Mesenchymal stem cell (in vitro differentiated cells and primary cell): ENCODE measurements at regions not wholly inside any gene's neighbourhood (a gene's known extent, or its start where the extent isn't known, plus 50 kb on each side); places are given as distances from the start of the nearest gene placed in this dataset.

Experiments
- DNase-seq: peaks from one replicate; pipeline ENCODE4 v3.0.0-alpha.2; 2013
- H2AFZ ChIP-seq: one replicate; pipeline ENCODE4 v1.6.1; 2013; ENCODE audit warnings: low read depth, mild to moderate bottlenecking, control low read depth, inconsistent platforms, low read length, moderate library complexity
- H2AK5ac ChIP-seq: 2 replicates; pipeline ENCODE4 v1.6.1; 2013; ENCODE audit warnings: low read length, moderate library complexity, mild to moderate bottlenecking, inconsistent platforms; ENCODE audit not compliant: severe bottlenecking
- H2BK120ac ChIP-seq: one replicate; pipeline ENCODE4 v1.6.1; 2013; ENCODE audit warnings: low read depth, mild to moderate bottlenecking, inconsistent platforms, low read length, moderate library complexity
- H2BK12ac ChIP-seq, 2 experiments: one replicate each; pipeline ENCODE4 v1.6.1; 2013; ENCODE audit warnings: inconsistent platforms in 2 of 2, low read length in 2 of 2, mild to moderate bottlenecking in 2 of 2, moderate library complexity in 2 of 2, control low read depth in 1 of 2
- H2BK15ac ChIP-seq: one replicate; pipeline ENCODE4 v1.6.1; 2013; ENCODE audit warnings: mild to moderate bottlenecking, low read depth, inconsistent platforms; ENCODE audit not compliant: poor library complexity, severe bottlenecking
- H2BK5ac ChIP-seq: 2 replicates; pipeline ENCODE4 v1.6.1; 2013; ENCODE audit warnings: low read depth, mild to moderate bottlenecking, low read length, control low read depth, inconsistent platforms; ENCODE audit not compliant: poor library complexity, severe bottlenecking
- H3K14ac ChIP-seq, 2 experiments: one replicate each; pipeline ENCODE4 v1.6.1; 2013; ENCODE audit warnings: inconsistent platforms in 2 of 2, low read length in 2 of 2, control low read depth in 1 of 2, mild to moderate bottlenecking in 1 of 2, moderate library complexity in 1 of 2
- H3K18ac ChIP-seq, 2 experiments: one replicate each; pipeline ENCODE4 v1.6.1; 2013; ENCODE audit warnings: inconsistent platforms in 2 of 2, low read length in 2 of 2, control low read depth in 1 of 2, low read depth in 1 of 2, mild to moderate bottlenecking in 1 of 2
- H3K23ac ChIP-seq, 2 experiments: one replicate each; pipeline ENCODE4 v1.6.1; 2013; ENCODE audit warnings: inconsistent platforms in 2 of 2, low read length in 2 of 2, mild to moderate bottlenecking in 2 of 2, moderate library complexity in 2 of 2, control low read depth in 1 of 2
- H3K27ac ChIP-seq: 2 replicates; pipeline ENCODE4 v1.5.1; 2013; ENCODE audit warnings: mild to moderate bottlenecking, moderate library complexity, low read length, control low read depth, inconsistent platforms; ENCODE audit not compliant: poor library complexity, severe bottlenecking
- H3K27me3 ChIP-seq, 2 experiments: 2 replicates each; pipeline versions ENCODE4 v1.6.1 to v1.7.0; 2013; ENCODE audit warnings: low read length in 2 of 2, mild to moderate bottlenecking in 2 of 2, moderate library complexity in 2 of 2, control low read depth in 1 of 2, inconsistent platforms in 1 of 2; ENCODE audit not compliant: control insufficient read depth in 1 of 2, insufficient read depth in 1 of 2
- H3K36me3 ChIP-seq, 2 experiments: 2 replicates each; pipeline versions ENCODE4 v1.6.1 to v1.7.0; 2013; ENCODE audit warnings: low read length in 2 of 2, control low read depth in 1 of 2, inconsistent platforms in 1 of 2, low read depth in 1 of 2, mild to moderate bottlenecking in 1 of 2; ENCODE audit not compliant: insufficient read depth in 2 of 2, control insufficient read depth in 1 of 2
- H3K4ac ChIP-seq, 2 experiments: one replicate each; pipeline ENCODE4 v1.6.1; 2013; ENCODE audit warnings: inconsistent platforms in 2 of 2, low read length in 2 of 2, mild to moderate bottlenecking in 2 of 2, moderate library complexity in 2 of 2, control low read depth in 1 of 2, low read depth in 1 of 2
- H3K4me1 ChIP-seq: 2 replicates; pipeline ENCODE4 v1.6.1; 2013; ENCODE audit warnings: low read depth, low read length, control low read depth; ENCODE audit not compliant: control insufficient read depth, insufficient read depth
- H3K4me2 ChIP-seq: 2 replicates; pipeline ENCODE4 v1.6.1; 2013; ENCODE audit warnings: low read length, mild to moderate bottlenecking, inconsistent platforms; ENCODE audit not compliant: poor library complexity, severe bottlenecking
- H3K4me3 ChIP-seq, 2 experiments: 2 replicates each; pipeline versions ENCODE4 v1.5.1 to v1.7.0; 2013; ENCODE audit warnings: low read length in 2 of 2, mild to moderate bottlenecking in 2 of 2, control low read depth in 1 of 2, low read depth in 1 of 2; ENCODE audit not compliant: insufficient read depth in 1 of 2
- H3K79me1 ChIP-seq: replicated peaks from 2 replicates; pipeline ENCODE4 v1.6.1; 2013; ENCODE audit warnings: mild to moderate bottlenecking, control low read depth, low read length, inconsistent platforms; ENCODE audit not compliant: poor library complexity, severe bottlenecking
- H3K9ac ChIP-seq: 2 replicates; pipeline ENCODE4 v1.7.0; 2013; ENCODE audit warnings: mild to moderate bottlenecking, low read length, moderate library complexity
- H3K9me3 ChIP-seq: 2 replicates; pipeline ENCODE4 v1.7.0; 2013; ENCODE audit warnings: mild to moderate bottlenecking, low read length; ENCODE audit not compliant: control insufficient read depth
- H4K8ac ChIP-seq: one replicate; pipeline ENCODE4 v1.6.1; 2013; ENCODE audit warnings: inconsistent platforms, mild to moderate bottlenecking, low read length, moderate library complexity
- H4K91ac ChIP-seq: one replicate; pipeline ENCODE4 v1.6.1; 2013; ENCODE audit warnings: mild to moderate bottlenecking, low read length, inconsistent platforms
- WGBS: methylation state at CpG from one replicate; pipeline ENCODE4 v1.1.7; 2013; ENCODE audit warnings: mixed read lengths; 5-methylcytosine and 5-hydroxymethylcytosine counted together

DNA sequence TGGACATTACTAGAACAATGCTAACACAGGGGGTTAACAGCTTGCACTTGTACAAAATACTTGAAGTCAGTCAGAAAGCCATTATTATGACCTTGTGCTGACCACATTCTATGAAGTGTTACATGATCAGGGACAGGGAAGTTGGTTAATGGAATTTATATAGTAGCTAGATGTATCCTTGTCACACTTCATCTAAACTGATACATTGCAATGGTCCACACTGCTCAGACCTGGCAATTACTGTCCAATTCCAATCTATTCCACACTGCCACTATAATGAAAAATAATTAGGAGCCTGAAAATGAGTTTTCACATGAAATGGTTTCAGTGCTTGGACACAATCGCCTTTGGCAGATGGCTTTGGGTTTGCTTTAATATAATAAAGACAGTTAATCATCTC, 850.8 kb downstream of the EPHA7 start:
- Histone ChIP-seq H3K4ac (no peak overlapping the region), H3K9me3 (no peaks in the 10 kb centered on the region), H4K8ac (no peak overlapping the region), H3K14ac (no peak overlapping the region), H2BK12ac (no peak overlapping the region), H2AK5ac (no peak overlapping the region), H3K4me3 (no peak overlapping the region), H3K27me3 (no peaks in the 10 kb centered on the region), H3K18ac (no peak overlapping the region), H3K27ac (no peak overlapping the region), H2AFZ (no peak overlapping the region), H3K36me3 (no peaks in the 10 kb centered on the region), H3K4me1 (no peaks in the 10 kb centered on the region), H4K91ac (no peak overlapping the region), H3K9ac (no peak overlapping the region), H3K79me1 (no peaks in the 10 kb centered on the region), H2BK5ac (no peak overlapping the region), H3K4me2 (no peak overlapping the region), H2BK120ac (no peak overlapping the region), H3K23ac (no peak overlapping the region), H2BK15ac (no peak overlapping the region)
- no peak for DNase-seq
- WGBS = no CpG with 5 or more reads among the region's 1 CpG

DNA sequence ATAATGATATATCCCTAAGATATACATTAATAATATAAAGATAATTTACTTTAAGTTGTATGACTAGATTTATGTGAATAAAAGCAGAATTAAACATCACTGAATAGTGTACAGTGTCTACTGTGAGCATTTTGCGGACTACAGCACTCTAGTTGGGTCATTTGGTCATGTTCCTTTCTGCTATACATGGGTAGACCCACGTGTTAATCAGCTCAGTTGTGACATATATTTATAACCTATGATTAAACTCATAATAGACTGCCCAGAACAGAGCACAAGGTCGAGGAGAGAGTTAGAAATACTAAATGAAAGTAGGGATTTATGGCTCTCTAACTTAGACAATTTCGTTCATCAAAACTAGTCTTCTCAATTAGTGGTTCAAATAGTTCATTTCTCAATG, 852.7 kb downstream of the EPHA7 start:
- Histone ChIP-seq H4K91ac (no peak overlapping the region), H2BK5ac (no peak overlapping the region), H4K8ac (no peak overlapping the region), H3K27ac (no peak overlapping the region), H3K4me2 (no peak overlapping the region), H3K36me3 (no peaks in the 10 kb centered on the region), H3K23ac (no peak overlapping the region), H3K9me3 (no peaks in the 10 kb centered on the region), H2BK15ac (no peak overlapping the region), H3K4me1 (no peaks in the 10 kb centered on the region), H2BK12ac (no peak overlapping the region), H2AFZ (no peak overlapping the region), H3K18ac (no peak overlapping the region), H3K9ac (no peak overlapping the region), H2AK5ac (no peak overlapping the region), H3K4me3 (no peak overlapping the region), H3K14ac (no peak overlapping the region), H3K4ac (no peak overlapping the region), H3K79me1 (no peaks in the 10 kb centered on the region), H2BK120ac (no peak overlapping the region), H3K27me3 (no peaks in the 10 kb centered on the region)
- DNase-seq = no peak
- WGBS = 100% methylated on average over 1 of the region's 4 CpGs

DNA sequence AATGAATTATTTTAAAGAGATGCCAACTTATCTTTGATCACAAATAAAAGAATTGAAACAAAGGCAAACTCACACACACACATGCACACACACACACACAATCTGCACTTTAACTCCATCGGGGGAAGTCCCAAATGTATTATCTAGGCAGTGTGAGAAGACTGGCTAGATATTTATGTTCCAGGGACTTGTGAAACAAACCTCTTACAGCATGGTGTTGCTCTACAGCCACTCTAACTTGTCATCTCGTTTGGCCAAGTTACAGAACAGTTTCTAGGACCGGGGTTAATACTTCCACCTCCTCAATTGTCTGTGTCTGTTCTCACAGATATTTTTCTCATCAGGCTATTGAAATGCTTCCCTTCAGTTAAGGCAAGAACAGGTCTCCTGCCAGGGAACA, 855.0 kb downstream of the EPHA7 start:
- no peak overlapping the region for H2BK12ac ChIP-seq
- no peak overlapping the region for H3K18ac ChIP-seq
- H4K8ac ChIP-seq = no peak overlapping the region
- H4K91ac ChIP-seq = no peak overlapping the region
- no peak overlapping the region for H3K14ac ChIP-seq
- peak; percentile 33 for DNase-seq
- H2AK5ac ChIP-seq = no peak overlapping the region
- H2BK5ac ChIP-seq = no peak overlapping the region
- no peak overlapping the region for H3K4ac ChIP-seq
- no peaks in the 10 kb centered on the region for H3K4me1 ChIP-seq
- no peaks in the 10 kb centered on the region for H3K9me3 ChIP-seq
- 59% methylated on average over 2 of the region's 3 CpGs for WGBS
- no peaks in the 10 kb centered on the region for H3K79me1 ChIP-seq
- no peak overlapping the region for H3K9ac ChIP-seq
- no peak overlapping the region for H3K23ac ChIP-seq
- no peaks in the 10 kb centered on the region for H3K27me3 ChIP-seq
- H2BK120ac ChIP-seq = no peak overlapping the region
- no peak overlapping the region for H3K4me2 ChIP-seq
- no peak overlapping the region for H3K4me3 ChIP-seq
- no peak overlapping the region for H2BK15ac ChIP-seq
- no peak overlapping the region for H2AFZ ChIP-seq
- no peak overlapping the region for H3K27ac ChIP-seq
- no peaks in the 10 kb centered on the region for H3K36me3 ChIP-seq

DNA sequence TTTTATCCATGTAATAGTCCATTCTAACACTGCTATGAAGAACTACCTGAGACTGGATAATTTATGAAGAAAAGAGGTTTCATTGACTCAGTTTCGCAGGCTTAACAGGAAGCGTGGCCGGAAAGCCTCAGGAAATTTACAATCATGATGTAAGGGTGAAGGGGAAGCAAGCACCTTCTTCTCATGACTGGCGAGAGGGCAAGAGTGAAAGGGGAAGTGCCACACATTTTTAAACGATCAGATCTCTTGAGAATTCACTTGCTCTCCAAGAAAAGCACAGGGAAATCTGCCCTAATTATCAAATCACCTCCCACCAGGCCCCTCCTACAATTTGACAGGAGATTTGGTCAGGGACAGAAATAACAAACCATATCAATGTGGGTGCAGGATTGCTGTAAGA, 859.7 kb downstream of the EPHA7 start:
- H3K23ac ChIP-seq = no peak overlapping the region
- H2BK5ac ChIP-seq = no peak overlapping the region
- H3K27me3 ChIP-seq = no peaks in the 10 kb centered on the region
- H4K8ac ChIP-seq = no peak overlapping the region
- WGBS = 63% methylated on average over 5 of the region's 5 CpGs
- no peak overlapping the region for H3K14ac ChIP-seq
- no peak overlapping the region for H3K18ac ChIP-seq
- H3K79me1 ChIP-seq = no peaks in the 10 kb centered on the region
- H2BK120ac ChIP-seq = no peak overlapping the region
- H3K4me1 ChIP-seq = no peaks in the 10 kb centered on the region
- no peak overlapping the region for H3K27ac ChIP-seq
- no peak overlapping the region for H3K4ac ChIP-seq
- DNase-seq = no peak
- H4K91ac ChIP-seq = no peak overlapping the region
- H2AFZ ChIP-seq = no peak overlapping the region
- no peaks in the 10 kb centered on the region for H3K36me3 ChIP-seq
- H2BK12ac ChIP-seq = no peak overlapping the region
- no peak overlapping the region for H3K9ac ChIP-seq
- no peak overlapping the region for H3K4me3 ChIP-seq
- H2BK15ac ChIP-seq = no peak overlapping the region
- H3K9me3 ChIP-seq = no peaks in the 10 kb centered on the region
- H3K4me2 ChIP-seq = no peak overlapping the region
- H2AK5ac ChIP-seq = no peak overlapping the region
